K562 (cell line): ENCODE measurements at regions not wholly inside any gene's neighbourhood (a gene's known extent, or its start where the extent isn't known, plus 50 kb on each side); places are given as distances from the start of the nearest gene placed in this dataset.

ENCODE experiments used
- ATAC-seq: fragments of 200-7000 bp; cut with Tn5 transposase; 3 replicates; pipeline ENCODE4 v1.9.1; 2020; ENCODE audit warnings: moderate library complexity
- BruUV-seq: library from RNA; stranded (reverse); fragments of 400-500 nt; replicated peaks from 2 replicates; lab custom pipeline; 2021; lab: Mats Ljungman, UMichigan
- CTCF ChIA-PET: fragments of 300-600 bp; formaldehyde crosslinking; extraction: SDS; loops from one replicate; lab custom pipeline; 2021; ENCODE audit warnings: low intra/inter-chr PET ratio; lab: Yijun Ruan, JAX
- POLR2A ChIA-PET: fragments of 300-600, 350-650 bp; sonication (Branson Sonifier 250); formaldehyde crosslinking; extraction: SDS; loops from one replicate; lab custom pipeline; 2021; ENCODE audit warnings: antibody characterized with exemption, inconsistent platforms; lab: Yijun Ruan, JAX
- DNase-seq, 4 experiments: peaks; one replicate each; pipeline versions ENCODE4 v3.0.0 to v3.0.0-alpha.2; 2011 to 2018; ENCODE audit warnings: low spot score in 3 of 4, mixed read lengths in 3 of 4; ENCODE audit errors: extremely low read depth in 1 of 4
- FAIRE-seq: peaks from 2 replicates; lab custom pipeline; 2011; peaks lifted over from hg19 to GRCh38; lab: Jason Lieb, UNC
- H2AFZ ChIP-seq: 2 replicates; pipeline ENCODE4 v1.6.0; 2011; ENCODE audit warnings: low read depth, low read length, control low read depth, inconsistent platforms
- H3K27ac ChIP-seq: fragments of 200-600 bp; 3 replicates; pipeline ENCODE4 v1.8.0; 2011; ENCODE audit warnings: low read depth, mild to moderate bottlenecking, control low read depth, inconsistent platforms, low read length, moderate library complexity, mixed read lengths; ENCODE audit errors: extremely low read depth
- H3K27me3 ChIP-seq, 2 experiments: fragments of 300-600 bp in 1 of 2; 2 replicates in 1 of 2; 3 replicates in 1 of 2; pipeline versions ENCODE4 v1.6.0 to v1.8.0; 2011; ENCODE audit warnings: inconsistent platforms in 2 of 2, low read length in 2 of 2, mild to moderate bottlenecking in 1 of 2, mixed read lengths in 1 of 2, moderate library complexity in 1 of 2; ENCODE audit not compliant: control insufficient read depth in 2 of 2, insufficient read depth in 2 of 2
- H3K36me3 ChIP-seq: fragments of 300-600 bp; 3 replicates; pipeline ENCODE4 v1.8.0; 2011; ENCODE audit warnings: mild to moderate bottlenecking, low read length, inconsistent platforms; ENCODE audit not compliant: control insufficient read depth, insufficient read depth
- H3K4me1 ChIP-seq, 2 experiments: fragments of 200-600 bp in 1 of 2; replicated peaks in 1 of 2; 2 replicates in 1 of 2; 3 replicates in 1 of 2; pipeline versions ENCODE4 v1.5.1 to v1.8.0; 2011; ENCODE audit warnings: inconsistent platforms in 2 of 2, low read length in 2 of 2, mild to moderate bottlenecking in 1 of 2, mixed read lengths in 1 of 2, moderate library complexity in 1 of 2; ENCODE audit not compliant: control insufficient read depth in 2 of 2, insufficient read depth in 2 of 2
- H3K4me2 ChIP-seq: 2 replicates; pipeline ENCODE4 v1.6.1; 2011; ENCODE audit warnings: low read length, control low read depth, inconsistent platforms, mixed read lengths; ENCODE audit not compliant: insufficient read depth
- H3K4me3 ChIP-seq: fragments of 200-600 bp; sonication (generic), shearing (Covaris generic); 2 replicates; pipeline ENCODE4 v1.5.1; 2016; ENCODE audit warnings: control low read depth, inconsistent platforms
- H3K79me2 ChIP-seq: fragments of 200-600 bp; 3 replicates; pipeline ENCODE4 v1.8.0; 2011; ENCODE audit warnings: low read length, inconsistent platforms; ENCODE audit not compliant: control insufficient read depth, insufficient read depth
- H3K9ac ChIP-seq, 2 experiments: 2 replicates each; pipeline versions ENCODE4 v1.6.0 to v1.6.1; 2011; ENCODE audit warnings: low read depth in 2 of 2, low read length in 2 of 2, control low read depth in 1 of 2, inconsistent platforms in 1 of 2, mild to moderate bottlenecking in 1 of 2, mixed read lengths in 1 of 2; ENCODE audit not compliant: insufficient read depth in 1 of 2
- H3K9me1 ChIP-seq: one replicate; pipeline ENCODE4 v1.6.0; 2011; ENCODE audit warnings: inconsistent platforms, mild to moderate bottlenecking, low read length, moderate library complexity; ENCODE audit not compliant: control insufficient read depth, insufficient read depth
- H3K9me3 ChIP-seq: replicated peaks from 2 replicates; pipeline ENCODE4 v1.5.1; 2011; ENCODE audit warnings: low read depth, low read length, inconsistent platforms; ENCODE audit not compliant: control insufficient read depth, insufficient read depth
- H4K20me1 ChIP-seq: replicated peaks from 2 replicates; pipeline ENCODE4 v1.6.1; 2011; ENCODE audit warnings: low read length, inconsistent platforms, mixed read lengths; ENCODE audit not compliant: control insufficient read depth, insufficient read depth
- CBFA2T3 ChIP-seq: fragments of 450-650 bp; IDR thresholded peaks from 2 replicates; pipeline ENCODE4 v1.6.1; 2017
- CREM ChIP-seq: IDR thresholded peaks from 2 replicates; pipeline ENCODE4 v1.6.1; 2014; ENCODE audit warnings: antibody characterized with exemption, low read depth
- GTF2E2 ChIP-seq: fragments of 200-800 bp; sonication (Bioruptor generic); IDR thresholded peaks from 2 replicates; pipeline ENCODE4 v1.6.1; 2016; ENCODE audit warnings: missing genetic modification characterization, missing compliant biosample characterization
- NFIX ChIP-seq: fragments of 250-450 bp; sonication (Bioruptor Pico); IDR thresholded peaks from 2 replicates; pipeline ENCODE4 v1.4.0; 2020; ENCODE audit warnings: low read depth, mild to moderate bottlenecking, moderate library complexity
- PPARD ChIP-seq: fragments of 250-450 bp; sonication (Bioruptor Pico); IDR thresholded peaks from 2 replicates; pipeline ENCODE4 v1.8.0; 2022; ENCODE audit warnings: inconsistent platforms, mild to moderate bottlenecking, moderate library complexity
- RFX1 ChIP-seq: fragments of 450-650 bp; IDR thresholded peaks from 2 replicates; pipeline ENCODE4 v1.6.1; 2016; ENCODE audit warnings: mild to moderate bottlenecking, moderate library complexity
- WGBS: fragments of 100-300 bp; shearing (Covaris generic); methylation state at CpG from one replicate; pipeline ENCODE4 v1.1.6; 2016; ENCODE audit warnings: low coverage, mixed read lengths; ENCODE audit not compliant: insufficient coverage; ENCODE audit errors: missing lambda C conversion rate; 5-methylcytosine and 5-hydroxymethylcytosine counted together
- in situ Hi-C: fragments of 300-500 bp; cut with MboI; formaldehyde crosslinking; loops from 4 replicates; pipeline ENCODE4 v1.15.0; 2018; ENCODE audit warnings: inconsistent platforms, mixed read lengths
- intact Hi-C: fragments of 100-400 bp; cut with micrococcal nuclease; formaldehyde crosslinking; loops from 2 replicates; pipeline ENCODE4 v1.14.2; 2022
- TF ChIP-seq, protein P1 (sequence below): fragments of 250-450 bp; sonication (Bioruptor Pico); IDR thresholded peaks from 2 replicates; pipeline ENCODE4 v1.5.0; 2022; ENCODE audit warnings: mild to moderate bottlenecking
- TF ChIP-seq, protein P2 (sequence below): fragments of 450-650 bp; IDR thresholded peaks from 2 replicates; pipeline ENCODE4 v1.6.1; 2016

DNA sequence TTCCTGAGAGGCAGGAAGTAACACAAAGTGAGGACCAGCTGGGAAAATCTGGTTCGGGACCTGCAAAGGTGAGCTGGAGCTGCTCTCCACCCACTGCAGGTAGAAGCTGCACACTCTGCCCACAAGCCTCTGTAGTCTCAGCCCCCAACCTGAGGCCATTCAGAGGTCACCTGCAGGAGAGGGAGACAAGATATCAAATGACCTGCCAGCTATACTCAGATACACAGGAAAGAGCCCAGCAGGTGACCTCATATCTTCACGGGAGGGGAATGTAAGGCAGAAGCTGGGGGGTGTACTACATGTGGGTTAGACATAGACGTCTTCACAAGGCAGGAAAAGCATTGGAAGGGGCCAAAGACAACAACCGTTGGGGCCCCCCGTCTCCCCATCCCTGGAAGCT is 86.1 kb downstream of the APIP start (continued):
- TF ChIP-seq, protein P1, sequence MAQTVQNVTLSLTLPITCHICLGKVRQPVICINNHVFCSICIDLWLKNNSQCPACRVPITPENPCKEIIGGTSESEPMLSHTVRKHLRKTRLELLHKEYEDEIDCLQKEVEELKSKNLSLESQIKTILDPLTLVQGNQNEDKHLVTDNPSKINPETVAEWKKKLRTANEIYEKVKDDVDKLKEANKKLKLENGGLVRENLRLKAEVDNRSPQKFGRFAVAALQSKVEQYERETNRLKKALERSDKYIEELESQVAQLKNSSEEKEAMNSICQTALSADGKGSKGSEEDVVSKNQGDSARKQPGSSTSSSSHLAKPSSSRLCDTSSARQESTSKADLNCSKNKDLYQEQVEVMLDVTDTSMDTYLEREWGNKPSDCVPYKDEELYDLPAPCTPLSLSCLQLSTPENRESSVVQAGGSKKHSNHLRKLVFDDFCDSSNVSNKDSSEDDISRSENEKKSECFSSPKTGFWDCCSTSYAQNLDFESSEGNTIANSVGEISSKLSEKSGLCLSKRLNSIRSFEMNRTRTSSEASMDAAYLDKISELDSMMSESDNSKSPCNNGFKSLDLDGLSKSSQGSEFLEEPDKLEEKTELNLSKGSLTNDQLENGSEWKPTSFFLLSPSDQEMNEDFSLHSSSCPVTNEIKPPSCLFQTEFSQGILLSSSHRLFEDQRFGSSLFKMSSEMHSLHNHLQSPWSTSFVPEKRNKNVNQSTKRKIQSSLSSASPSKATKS (CRISPR knock-in tag), result no peak
- TF ChIP-seq CBFA2T3 (peak; percentile 59), CREM (no peak), NFIX (CRISPR knock-in tag) (no peak), RFX1 (no peak)
- TF ChIP-seq, protein P2, sequence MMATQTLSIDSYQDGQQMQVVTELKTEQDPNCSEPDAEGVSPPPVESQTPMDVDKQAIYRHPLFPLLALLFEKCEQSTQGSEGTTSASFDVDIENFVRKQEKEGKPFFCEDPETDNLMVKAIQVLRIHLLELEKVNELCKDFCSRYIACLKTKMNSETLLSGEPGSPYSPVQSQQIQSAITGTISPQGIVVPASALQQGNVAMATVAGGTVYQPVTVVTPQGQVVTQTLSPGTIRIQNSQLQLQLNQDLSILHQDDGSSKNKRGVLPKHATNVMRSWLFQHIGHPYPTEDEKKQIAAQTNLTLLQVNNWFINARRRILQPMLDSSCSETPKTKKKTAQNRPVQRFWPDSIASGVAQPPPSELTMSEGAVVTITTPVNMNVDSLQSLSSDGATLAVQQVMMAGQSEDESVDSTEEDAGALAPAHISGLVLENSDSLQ, result 0 out of 2 replicates have a peak, but pooled peaks have one; percentile 7
- TF ChIP-seq, all 486 proteins: peak for 6

DNA sequence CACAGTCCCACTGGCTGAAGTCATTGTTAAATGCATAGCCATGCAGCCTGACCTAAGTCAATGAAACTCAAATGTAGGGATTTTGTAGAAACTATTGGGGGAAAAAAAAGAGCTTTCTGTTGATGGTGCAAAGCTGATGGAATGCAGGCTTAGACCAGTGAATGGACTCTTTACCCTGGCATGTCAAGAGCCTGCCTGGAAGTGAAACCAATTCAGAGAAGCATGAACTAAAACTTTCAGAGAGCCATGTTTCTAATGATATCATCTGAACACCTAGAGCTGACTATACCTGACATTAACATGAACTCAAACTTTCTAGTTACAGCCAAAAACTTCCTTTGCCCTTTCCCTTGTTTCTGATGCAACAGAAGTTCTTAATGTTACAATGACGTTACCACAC is 89.0 kb downstream of the APIP start:
- in situ Hi-C loops (no loop called here), intact Hi-C loops (no loop called here)
- peak overlapping the region; percentile 27 for H2AFZ ChIP-seq
- H3K79me2 ChIP-seq, result no peaks in the 10 kb centered on the region
- peaks cover 10 to 25% of the 10 kb centered on the region in 2 experiments for H3K4me1 ChIP-seq
- POLR2A ChIA-PET, result no interaction called here
- H3K9ac ChIP-seq, result no peak overlapping the region
- ATAC-seq (no peak), FAIRE-seq (no peak), DNase-seq (no peak)
- CTCF ChIA-PET, result no interaction called here
- BruUV-seq, result no TSS peak
- H3K4me2 ChIP-seq, result no peak overlapping the region
- no peaks in the 10 kb centered on the region for H3K9me3 ChIP-seq
- no peak for TF ChIP-seq PPARD (CRISPR knock-in tag)
- TF ChIP-seq GTF2E2 (tag), result 0 out of 2 replicates have a peak, but pooled peaks have one; percentile 6
- 17% methylated on average over 1 of the region's 1 CpG for WGBS
- H3K9me1 ChIP-seq, result no peaks in the 10 kb centered on the region
- no peaks in the 10 kb centered on the region for H3K27me3 ChIP-seq
- no peaks in the 10 kb centered on the region for H3K36me3 ChIP-seq
- no peak overlapping the region for H3K27ac ChIP-seq
- H3K4me3 ChIP-seq, result no peak overlapping the region
- no peaks in the 10 kb centered on the region for H4K20me1 ChIP-seq
